GM23248 (cell line): ENCODE measurements at regions not wholly inside any gene's neighbourhood (a gene's known extent, or its start where the extent isn't known, plus 50 kb on each side); places are given as distances from the start of the nearest gene placed in this dataset.

ENCODE experiments used
- DNase-seq: peaks from one replicate; pipeline ENCODE4 v3.0.0-alpha.2; 2015
- H2AFZ ChIP-seq: fragments of 200-600 bp; sonication (generic); 2 replicates; pipeline ENCODE4 v1.6.1; 2016; ENCODE audit warnings: antibody characterized with exemption
- H3F3A ChIP-seq: fragments of 200-600 bp; sonication (generic); 2 replicates; pipeline ENCODE4 v1.6.1; 2016; ENCODE audit warnings: mild to moderate bottlenecking, antibody characterized with exemption, mixed run types; ENCODE audit not compliant: insufficient read depth
- H3K27ac ChIP-seq: fragments of 200-600 bp; sonication (generic); 2 replicates; pipeline ENCODE4 v1.5.1; 2016; ENCODE audit warnings: mild to moderate bottlenecking
- H3K27me3 ChIP-seq: fragments of 200-600 bp; sonication (generic); replicated peaks from 2 replicates; pipeline ENCODE4 v1.6.1; 2016; ENCODE audit warnings: mild to moderate bottlenecking; ENCODE audit not compliant: insufficient read depth
- H3K36me3 ChIP-seq: fragments of 200-600 bp; sonication (generic); 2 replicates; pipeline ENCODE4 v1.6.1; 2016; ENCODE audit warnings: low read depth, mild to moderate bottlenecking
- H3K4me1 ChIP-seq: fragments of 200-600 bp; sonication (generic); 2 replicates; pipeline ENCODE4 v1.6.1; 2016; ENCODE audit warnings: mild to moderate bottlenecking; ENCODE audit not compliant: insufficient read depth
- H3K4me2 ChIP-seq: fragments of 200-600 bp; sonication (generic); one replicate; pipeline ENCODE4 v1.6.1; 2016; ENCODE audit warnings: mild to moderate bottlenecking; ENCODE audit not compliant: unreplicated experiment
- H3K4me3 ChIP-seq: fragments of 200-600 bp; sonication (generic); 2 replicates; pipeline ENCODE4 v1.5.1; 2016; ENCODE audit warnings: mild to moderate bottlenecking
- H3K79me2 ChIP-seq: fragments of 200-600 bp; sonication (generic); 2 replicates; pipeline ENCODE4 v1.6.1; 2016; ENCODE audit warnings: mild to moderate bottlenecking; ENCODE audit not compliant: insufficient read depth
- H3K9ac ChIP-seq: fragments of 200-600 bp; sonication (generic); 2 replicates; pipeline ENCODE4 v1.6.1; 2016; ENCODE audit warnings: mild to moderate bottlenecking
- H3K9me2 ChIP-seq: fragments of 200-600 bp; sonication (generic); 2 replicates; pipeline ENCODE4 v1.6.1; 2016; ENCODE audit warnings: mixed run types, mild to moderate bottlenecking, moderate library complexity; ENCODE audit not compliant: insufficient read depth
- H3K9me3 ChIP-seq: fragments of 200-600 bp; sonication (generic); one replicate; pipeline ENCODE4 v1.6.1; 2017; ENCODE audit warnings: low read depth
- H4K20me1 ChIP-seq: fragments of 200-600 bp; sonication (generic); 2 replicates; pipeline ENCODE4 v1.6.0; 2016; ENCODE audit not compliant: insufficient read depth
- EZH2 ChIP-seq: fragments of 200-600 bp; sonication (generic); IDR thresholded peaks from 2 replicates; pipeline ENCODE4 v1.6.1; 2018; ENCODE audit warnings: antibody characterized with exemption, mild to moderate bottlenecking; ENCODE audit not compliant: insufficient read depth, poor library complexity, severe bottlenecking
- EZH2phosphoT487 ChIP-seq: fragments of 200-600 bp; sonication (generic); IDR thresholded peaks from 2 replicates; pipeline ENCODE4 v1.6.1; 2018; ENCODE audit warnings: antibody characterized with exemption, moderate library complexity, mild to moderate bottlenecking, low read depth; ENCODE audit not compliant: insufficient read depth
- WGBS, 2 experiments: methylation state at CpG; one replicate each; pipeline ENCODE4 v1.1.6; 2015 to 2017; ENCODE audit warnings: low lambda C conversion rate in 2 of 2, low coverage in 1 of 2; ENCODE audit errors: missing lambda C conversion rate in 2 of 2; 5-methylcytosine and 5-hydroxymethylcytosine counted together
- in situ Hi-C: fragments of 300-500 bp; cut with MboI; formaldehyde crosslinking; loops from 2 replicates; pipeline ENCODE4 v1.15.0; 2020

GRCh38 chr6:92714346-92714745 lies 705.0 kb downstream of the EPHA7 start:
- no peaks in the 10 kb centered on the region for H4K20me1 ChIP-seq
- H3K9ac ChIP-seq, result no peak overlapping the region
- no peaks in the 10 kb centered on the region for H3K9me3 ChIP-seq
- no peak overlapping the region for H2AFZ ChIP-seq
- H3K27ac ChIP-seq, result no peak overlapping the region
- no peaks in the 10 kb centered on the region for H3K36me3 ChIP-seq
- H3K27me3 ChIP-seq, result no peaks in the 10 kb centered on the region
- no peak overlapping the region for H3K4me2 ChIP-seq
- DNase-seq, result no peak
- H3K9me2 ChIP-seq, result no peaks in the 10 kb centered on the region
- in situ Hi-C loops, result no loop called here
- H3F3A ChIP-seq, result no peaks in the 10 kb centered on the region
- H3K4me1 ChIP-seq, result no peaks in the 10 kb centered on the region
- no peaks in the 10 kb centered on the region for H3K79me2 ChIP-seq
- H3K4me3 ChIP-seq, result no peak overlapping the region
- TF ChIP-seq EZH2 (no peak), EZH2phosphoT487 (no peak)

- Histone ChIP-seq H3K36me3 (no peaks in the 10 kb centered on the region), H3K9ac (no peak overlapping the region), H3K9me3 (no peaks in the 10 kb centered on the region), H3K9me2 (no peaks in the 10 kb centered on the region), H4K20me1 (no peaks in the 10 kb centered on the region), H3F3A (no peaks in the 10 kb centered on the region), H3K79me2 (no peaks in the 10 kb centered on the region), H3K27me3 (no peaks in the 10 kb centered on the region), H2AFZ (no peak overlapping the region), H3K27ac (no peak overlapping the region), H3K4me1 (no peaks in the 10 kb centered on the region), H3K4me2 (no peak overlapping the region), H3K4me3 (no peak overlapping the region)
- DNase-seq, result no peak
- in situ Hi-C loops, result no loop called here
- TF ChIP-seq EZH2 (no peak), EZH2phosphoT487 (no peak)
- WGBS, 2 experiments, result 7 to 8% methylated on average over 3 of the region's 3 CpGs
Observed at GRCh38 chr6:92710048-92710447, 709.3 kb downstream of the EPHA7 start.

GRCh38 chr6:92708945-92709344 lies 710.4 kb downstream of the EPHA7 start:
- 5% methylated on average over 1 of the region's 1 CpG for WGBS, 2 experiments
- no peaks in the 10 kb centered on the region for H3K27me3 ChIP-seq
- no peak overlapping the region for H3K4me2 ChIP-seq
- H3K9me2 ChIP-seq, result no peaks in the 10 kb centered on the region
- no peak overlapping the region for H2AFZ ChIP-seq
- TF ChIP-seq EZH2 (no peak), EZH2phosphoT487 (no peak)
- H3K27ac ChIP-seq, result no peak overlapping the region
- no peaks in the 10 kb centered on the region for H3F3A ChIP-seq
- no peaks in the 10 kb centered on the region for H4K20me1 ChIP-seq
- no peak overlapping the region for H3K9ac ChIP-seq
- in situ Hi-C loops, result no loop called here
- no peak overlapping the region for H3K4me3 ChIP-seq
- H3K36me3 ChIP-seq, result no peaks in the 10 kb centered on the region
- H3K9me3 ChIP-seq, result no peaks in the 10 kb centered on the region
- no peak for DNase-seq
- H3K79me2 ChIP-seq, result no peaks in the 10 kb centered on the region
- H3K4me1 ChIP-seq, result no peaks in the 10 kb centered on the region

DNA sequence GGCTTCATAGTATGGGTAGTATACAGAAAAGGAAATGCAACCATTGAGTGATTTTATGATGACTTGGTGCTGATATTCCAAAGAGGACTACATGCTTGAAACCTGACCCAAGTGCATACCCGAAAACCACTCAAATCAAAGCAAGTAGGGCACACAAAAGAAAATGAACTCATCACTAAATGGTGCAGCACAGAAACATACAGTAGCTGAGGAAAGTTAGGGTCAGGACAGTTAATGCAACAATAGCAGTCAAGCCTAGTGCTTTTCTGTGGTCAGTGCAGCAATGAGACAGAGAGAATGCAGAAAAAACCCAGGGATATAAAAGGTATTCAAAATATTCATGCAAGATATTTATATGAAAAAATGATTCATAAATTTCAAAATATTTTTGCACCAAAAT lies 711.1 kb downstream of the EPHA7 start:
- Histone ChIP-seq H3K9me3 (no peaks in the 10 kb centered on the region), H3K4me2 (no peak overlapping the region), H3K9ac (no peak overlapping the region), H3F3A (no peaks in the 10 kb centered on the region), H3K4me1 (no peaks in the 10 kb centered on the region), H3K36me3 (no peaks in the 10 kb centered on the region), H3K79me2 (no peaks in the 10 kb centered on the region), H3K9me2 (no peaks in the 10 kb centered on the region), H3K27me3 (no peaks in the 10 kb centered on the region), H4K20me1 (no peaks in the 10 kb centered on the region), H2AFZ (no peak overlapping the region), H3K4me3 (no peak overlapping the region), H3K27ac (no peak overlapping the region)
- in situ Hi-C loops, result no loop called here
- TF ChIP-seq EZH2 (no peak), EZH2phosphoT487 (no peak)
- WGBS, 2 experiments, result 4 to 12% methylated on average over 1 of the region's 1 CpG
- DNase-seq, result no peak

DNA sequence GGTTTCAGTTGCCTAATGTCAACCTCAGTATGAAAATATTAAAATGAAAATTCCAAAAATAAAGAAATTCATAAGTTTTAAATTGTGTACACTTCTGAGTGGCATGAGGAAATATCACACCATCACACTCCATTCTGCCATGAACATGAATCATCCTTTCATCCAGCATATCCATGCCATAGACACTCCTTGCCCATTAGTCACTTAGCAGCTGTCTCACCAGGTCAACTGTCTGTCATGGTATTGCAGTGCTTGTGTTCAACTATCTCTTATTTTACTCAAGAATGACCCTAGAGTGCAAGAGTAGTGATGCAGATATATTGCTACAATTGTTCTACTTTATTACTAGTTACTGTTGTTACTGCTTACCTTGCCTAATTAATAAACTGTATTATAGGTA lies 712.4 kb downstream of the EPHA7 start:
- H3K27me3 ChIP-seq, result no peaks in the 10 kb centered on the region
- no peak overlapping the region for H2AFZ ChIP-seq

More for the DNA sequence above, 712.4 kb downstream of the EPHA7 start:
- no peaks in the 10 kb centered on the region for H3K9me2 ChIP-seq
- no peak overlapping the region for H3K27ac ChIP-seq
- H3K4me2 ChIP-seq, result no peak overlapping the region
- TF ChIP-seq EZH2 (no peak), EZH2phosphoT487 (no peak)
- no peak overlapping the region for H3K9ac ChIP-seq
- in situ Hi-C loops, result no loop called here
- H3K9me3 ChIP-seq, result no peaks in the 10 kb centered on the region
- H3F3A ChIP-seq, result no peaks in the 10 kb centered on the region
- H4K20me1 ChIP-seq, result no peaks in the 10 kb centered on the region
- DNase-seq, result no peak
- H3K4me1 ChIP-seq, result no peaks in the 10 kb centered on the region
- H3K4me3 ChIP-seq, result no peak overlapping the region
- H3K36me3 ChIP-seq, result no peaks in the 10 kb centered on the region
- H3K79me2 ChIP-seq, result no peaks in the 10 kb centered on the region
